ENCODE measurements at regions not wholly inside any gene's neighbourhood (a gene's known extent, or its start where the extent isn't known, plus 50 kb on each side); places are given as distances from the start of the nearest gene placed in this dataset.

DNA sequence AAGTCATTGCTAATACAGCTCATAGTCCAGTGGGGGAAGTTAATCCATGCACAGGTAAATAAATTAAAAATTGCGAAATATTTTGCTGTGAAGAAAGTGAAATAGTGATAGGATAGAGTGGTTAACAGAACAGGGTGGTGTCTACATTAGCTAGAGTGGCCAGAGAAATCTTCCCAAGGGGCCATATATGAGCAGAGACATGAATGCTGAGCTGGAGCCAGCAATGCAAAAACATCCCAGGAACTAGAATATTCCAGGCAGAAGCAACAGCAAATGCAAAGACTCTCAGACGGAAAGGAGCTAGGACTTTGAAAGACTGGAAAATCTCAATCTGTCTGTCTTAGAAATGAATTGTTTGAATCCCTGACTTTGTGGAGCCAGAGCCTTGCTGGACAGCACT lies 1221.6 kb downstream of the MAT2B start:
- Mint-ChIP-seq H3K27me3 (no peaks in the 10 kb centered on the region), H3K27ac (no peak overlapping the region), H3K9me3 (no peaks in the 10 kb centered on the region), H3K4me3 (no peak overlapping the region), H3K36me3 (no peaks in the 10 kb centered on the region), H3K4me1 (no peaks in the 10 kb centered on the region)
- DNase-seq: no peak
- ATAC-seq (replicated peaks): no peak

DNA sequence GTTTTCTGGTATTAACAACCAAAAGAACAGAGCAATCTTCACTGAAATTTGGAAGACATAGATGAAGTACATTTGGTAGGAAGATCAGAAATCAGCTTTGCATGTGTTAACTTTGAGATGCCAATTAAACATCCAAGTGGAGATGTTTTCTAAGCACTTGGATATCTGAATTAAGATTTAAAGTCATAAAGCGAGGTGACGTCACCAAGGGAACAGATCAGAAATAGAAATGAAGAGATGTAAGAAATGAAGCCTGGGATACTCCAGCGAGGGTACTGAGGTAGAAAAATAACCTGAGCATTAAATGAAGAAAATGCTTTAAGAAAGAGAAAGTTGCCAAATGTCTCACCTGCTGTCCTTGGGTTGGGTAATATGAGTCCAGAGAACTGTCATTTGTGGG lies 1223.3 kb downstream of the MAT2B start:
- H3K36me3 Mint-ChIP-seq: no peaks in the 10 kb centered on the region
- no peaks in the 10 kb centered on the region for H3K9me3 Mint-ChIP-seq
- no peaks in the 10 kb centered on the region for H3K27me3 Mint-ChIP-seq
- H3K4me1 Mint-ChIP-seq: no peaks in the 10 kb centered on the region
- H3K27ac Mint-ChIP-seq: no peak overlapping the region
- ATAC-seq (replicated peaks) (no peak), DNase-seq (no peak)
- no peak overlapping the region for H3K4me3 Mint-ChIP-seq

DNA sequence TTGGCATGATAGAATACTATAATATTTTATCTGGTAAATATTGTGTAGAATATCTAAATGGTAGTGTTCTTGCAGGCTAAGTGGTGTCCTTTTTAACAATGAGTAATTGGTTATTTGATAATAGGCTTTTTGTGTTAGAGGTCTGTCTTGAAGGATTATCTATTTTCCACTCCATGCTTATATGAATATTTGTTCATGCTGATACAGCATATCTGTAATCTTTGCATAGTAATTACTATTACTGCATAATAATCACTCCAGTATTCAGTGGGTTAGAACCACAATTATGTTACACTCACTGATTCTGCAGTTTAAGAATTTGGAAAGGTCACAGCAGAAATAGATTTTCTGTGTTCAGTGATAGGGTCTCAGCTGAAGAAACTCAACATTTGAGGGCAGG lies 1229.9 kb downstream of the MAT2B start:
- Mint-ChIP-seq H3K36me3 (no peaks in the 10 kb centered on the region), H3K4me3 (no peak overlapping the region), H3K9me3 (no peaks in the 10 kb centered on the region), H3K27me3 (no peaks in the 10 kb centered on the region), H3K27ac (no peak overlapping the region), H3K4me1 (no peaks in the 10 kb centered on the region)
- DNase-seq (no peak), ATAC-seq (replicated peaks) (no peak)

DNA sequence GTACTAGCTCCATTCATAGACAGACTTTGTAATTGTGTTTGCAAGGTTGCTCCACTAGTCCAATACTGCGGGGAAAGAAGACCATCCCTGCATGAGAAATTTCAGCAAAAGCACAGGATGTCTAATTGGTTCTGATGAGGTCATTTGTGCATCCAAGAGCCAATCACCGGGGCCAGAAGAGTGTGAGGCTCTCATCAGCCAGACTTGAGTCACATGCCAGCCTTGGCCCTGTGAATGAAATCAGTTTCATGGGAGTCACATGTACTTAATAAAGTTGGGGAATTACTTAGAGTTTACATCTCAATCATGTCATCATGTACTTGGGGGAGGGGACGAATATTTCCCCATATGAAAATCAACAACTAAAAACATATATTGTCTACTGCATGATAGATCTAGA lies 1236.0 kb downstream of the MAT2B start:
- H3K9me3 Mint-ChIP-seq: no peaks in the 10 kb centered on the region
- H3K27me3 Mint-ChIP-seq: no peaks in the 10 kb centered on the region
- no peak overlapping the region for H3K27ac Mint-ChIP-seq
- no peak overlapping the region for H3K4me3 Mint-ChIP-seq
- no peaks in the 10 kb centered on the region for H3K36me3 Mint-ChIP-seq
- DNase-seq (no peak), ATAC-seq (replicated peaks) (no peak)
- H3K4me1 Mint-ChIP-seq: peaks cover 2 to 10% of the 10 kb centered on the region in 2 donors

DNA sequence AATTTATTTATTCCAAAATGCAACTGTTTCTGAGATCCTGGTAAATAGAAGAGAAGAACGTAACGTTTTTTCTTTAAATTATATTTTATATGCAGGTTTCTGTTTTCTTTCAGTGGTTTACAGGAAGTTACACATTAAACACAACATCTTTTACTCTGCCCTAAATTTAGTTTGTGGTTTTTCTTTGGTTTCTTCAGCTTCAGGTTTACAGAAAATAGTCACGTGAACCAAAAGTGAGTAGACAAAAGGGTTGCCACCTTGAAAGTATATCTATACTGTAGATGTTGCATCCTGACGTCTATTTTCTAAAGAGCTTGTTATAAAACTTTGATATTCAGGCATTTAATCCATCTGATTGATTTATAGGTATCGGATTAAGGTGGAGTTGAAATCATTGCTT lies 1236.6 kb downstream of the MAT2B start:
- H3K36me3 Mint-ChIP-seq: no peaks in the 10 kb centered on the region
- no peak overlapping the region for H3K27ac Mint-ChIP-seq
- peaks cover 2 to 10% of the 10 kb centered on the region in 2 donors for H3K4me1 Mint-ChIP-seq
- peak in 1 of 2 donors; percentile 27 for ATAC-seq (replicated peaks)
- H3K27me3 Mint-ChIP-seq: no peaks in the 10 kb centered on the region
- H3K9me3 Mint-ChIP-seq: no peaks in the 10 kb centered on the region
- DNase-seq: no peak
- H3K4me3 Mint-ChIP-seq: no peak overlapping the region

DNA sequence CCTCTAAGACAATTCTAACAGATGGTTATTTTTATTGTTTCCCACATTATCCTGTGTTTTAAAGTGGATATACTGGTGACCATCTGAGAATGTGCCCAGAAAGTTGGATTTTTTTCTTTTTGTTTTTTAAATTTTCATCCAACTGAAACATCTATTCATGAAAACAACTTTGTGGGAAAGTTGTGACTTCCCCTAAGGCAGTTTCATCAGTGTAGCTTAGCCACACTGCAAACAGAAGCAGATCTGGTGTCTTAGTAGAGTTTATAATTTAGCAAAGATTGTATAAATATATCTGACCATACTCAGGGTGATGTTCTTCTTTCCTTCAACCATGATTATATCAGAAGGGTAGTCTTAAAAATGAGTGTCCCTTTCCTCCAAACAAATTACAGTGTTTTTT lies 1241.3 kb downstream of the MAT2B start:
- Mint-ChIP-seq H3K36me3 (no peaks in the 10 kb centered on the region), H3K9me3 (no peaks in the 10 kb centered on the region), H3K27ac (no peak overlapping the region), H3K27me3 (no peaks in the 10 kb centered on the region), H3K4me1 (peaks cover 2 to 6% of the 10 kb centered on the region in 2 donors), H3K4me3 (no peak overlapping the region)
- no peak for DNase-seq
- ATAC-seq (replicated peaks): no peak

DNA sequence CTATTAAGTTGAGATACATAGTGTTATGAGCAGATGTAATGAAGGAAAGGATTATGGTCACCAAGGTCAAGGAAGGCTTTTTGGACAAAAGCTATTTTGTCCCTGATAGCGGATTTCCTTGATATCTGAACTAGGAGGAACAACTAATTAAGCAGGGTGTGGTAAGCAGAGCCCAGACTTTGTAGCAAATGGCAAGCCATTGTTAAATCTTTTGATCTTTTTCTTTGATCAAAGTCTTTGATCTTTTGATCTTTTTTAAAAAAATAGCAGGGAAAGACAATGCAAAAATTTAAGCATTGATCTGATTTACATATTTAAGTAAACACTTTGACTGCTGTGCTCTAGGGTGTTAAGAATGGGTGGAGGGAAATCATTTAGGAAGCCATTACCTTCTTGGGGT lies 1242.0 kb downstream of the MAT2B start:
- H3K4me1 Mint-ChIP-seq: peaks cover 0 to 2% of the 10 kb centered on the region in 2 donors
- H3K36me3 Mint-ChIP-seq: no peaks in the 10 kb centered on the region
- H3K27me3 Mint-ChIP-seq: no peaks in the 10 kb centered on the region
- H3K4me3 Mint-ChIP-seq: no peak overlapping the region
- ATAC-seq (replicated peaks) (no peak), DNase-seq (no peak)
- no peak overlapping the region for H3K27ac Mint-ChIP-seq
- no peaks in the 10 kb centered on the region for H3K9me3 Mint-ChIP-seq

DNA sequence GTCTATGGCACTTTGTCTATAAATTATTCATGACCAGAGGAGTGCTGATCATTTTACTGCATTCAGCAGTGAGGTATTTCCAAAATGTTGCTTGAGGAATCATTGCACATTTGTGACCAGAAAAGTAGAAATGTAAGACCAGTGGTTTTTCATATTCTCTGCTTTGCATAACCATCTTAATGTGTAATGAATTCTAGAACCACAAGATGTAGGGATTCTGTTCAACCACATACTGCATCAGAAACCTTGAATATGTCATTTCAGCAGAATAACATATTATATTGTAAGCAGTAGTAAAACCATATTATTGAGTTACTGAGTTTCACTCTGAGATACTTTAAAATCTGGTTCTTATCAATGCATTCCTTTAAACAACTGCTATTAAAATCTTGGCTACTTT lies 1243.4 kb downstream of the MAT2B start:
- no peaks in the 10 kb centered on the region for H3K4me1 Mint-ChIP-seq
- no peaks in the 10 kb centered on the region for H3K9me3 Mint-ChIP-seq
- no peak overlapping the region for H3K4me3 Mint-ChIP-seq
- ATAC-seq (replicated peaks) (no peak), DNase-seq (no peak)
- no peaks in the 10 kb centered on the region for H3K36me3 Mint-ChIP-seq
- H3K27ac Mint-ChIP-seq: no peak overlapping the region
- H3K27me3 Mint-ChIP-seq: no peaks in the 10 kb centered on the region

DNA sequence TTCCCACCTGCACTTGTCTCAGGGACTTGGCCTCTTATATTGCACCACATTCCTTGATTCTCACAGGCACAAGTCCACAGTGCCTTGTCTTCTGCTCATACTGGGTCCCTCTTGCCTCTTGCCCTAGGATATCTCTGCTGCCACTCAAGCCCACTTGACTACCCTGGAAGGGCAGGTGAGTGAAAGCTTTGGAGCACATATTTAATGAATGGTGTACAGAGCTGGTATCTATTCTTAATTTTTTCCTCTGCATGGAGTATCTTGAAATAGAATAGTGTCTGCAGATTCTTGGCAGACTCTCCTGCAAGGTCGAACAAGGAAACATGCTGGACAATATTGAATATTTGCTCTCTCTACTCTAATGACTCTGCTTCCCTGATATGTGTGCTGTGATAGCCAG lies 1248.0 kb downstream of the MAT2B start:
- Mint-ChIP-seq H3K4me1 (no peaks in the 10 kb centered on the region), H3K9me3 (no peaks in the 10 kb centered on the region), H3K27me3 (no peaks in the 10 kb centered on the region), H3K36me3 (no peaks in the 10 kb centered on the region), H3K27ac (no peak overlapping the region), H3K4me3 (no peak overlapping the region)
- DNase-seq: no peak
- ATAC-seq (replicated peaks): no peak

DNA sequence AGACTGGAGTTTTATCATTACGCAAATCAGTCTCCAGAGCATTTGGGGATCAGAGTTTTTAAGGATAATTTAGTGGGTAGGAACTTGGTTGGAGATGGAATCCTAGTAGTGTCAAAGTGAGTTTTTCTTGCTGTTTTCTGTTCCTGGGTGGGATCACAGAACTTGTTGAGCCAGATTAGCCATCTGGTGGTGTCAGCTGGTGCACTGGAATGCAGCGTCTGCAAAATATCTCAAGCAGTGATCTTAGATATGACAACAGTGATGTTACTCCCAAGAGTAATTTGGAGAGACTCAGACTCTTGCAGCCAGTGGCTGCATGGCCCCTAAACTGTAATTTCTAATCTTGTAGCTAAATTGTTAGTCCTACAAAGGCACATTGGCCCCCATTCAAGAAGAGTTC lies 1257.8 kb downstream of the MAT2B start:
- no peak for ATAC-seq (replicated peaks)
- peaks cover 3 to 4% of the 10 kb centered on the region in 2 donors for H3K9me3 Mint-ChIP-seq
- DNase-seq: no peak
- H3K27ac Mint-ChIP-seq: no peak overlapping the region
- H3K4me1 Mint-ChIP-seq: no peaks in the 10 kb centered on the region
- H3K36me3 Mint-ChIP-seq: no peaks in the 10 kb centered on the region
- no peak overlapping the region for H3K4me3 Mint-ChIP-seq
- no peaks in the 10 kb centered on the region for H3K27me3 Mint-ChIP-seq

DNA sequence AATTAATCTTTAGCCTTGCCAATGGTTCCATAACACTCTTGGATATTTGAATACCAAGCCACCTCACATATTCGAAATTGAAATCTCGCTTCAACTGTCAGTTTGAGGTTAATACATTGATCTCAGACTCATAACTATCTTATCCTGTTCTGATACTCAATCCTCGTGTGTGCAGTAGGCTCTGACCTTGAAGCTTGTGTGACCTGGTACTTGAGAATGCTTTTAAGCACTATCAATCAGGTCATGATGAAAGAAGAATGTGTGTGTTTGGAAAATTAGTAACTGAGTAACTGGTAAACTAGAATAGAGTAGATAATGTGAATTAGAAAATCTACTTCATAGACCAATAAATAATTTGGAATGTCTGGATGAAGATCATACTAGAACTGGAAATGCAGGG lies 1266.7 kb downstream of the MAT2B start:
- DNase-seq (no peak), ATAC-seq (replicated peaks) (no peak)
- Mint-ChIP-seq H3K27ac (no peak overlapping the region), H3K27me3 (no peaks in the 10 kb centered on the region), H3K9me3 (peaks cover 4 to 5% of the 10 kb centered on the region in 2 donors), H3K36me3 (no peaks in the 10 kb centered on the region), H3K4me3 (no peak overlapping the region), H3K4me1 (no peaks in the 10 kb centered on the region)

DNA sequence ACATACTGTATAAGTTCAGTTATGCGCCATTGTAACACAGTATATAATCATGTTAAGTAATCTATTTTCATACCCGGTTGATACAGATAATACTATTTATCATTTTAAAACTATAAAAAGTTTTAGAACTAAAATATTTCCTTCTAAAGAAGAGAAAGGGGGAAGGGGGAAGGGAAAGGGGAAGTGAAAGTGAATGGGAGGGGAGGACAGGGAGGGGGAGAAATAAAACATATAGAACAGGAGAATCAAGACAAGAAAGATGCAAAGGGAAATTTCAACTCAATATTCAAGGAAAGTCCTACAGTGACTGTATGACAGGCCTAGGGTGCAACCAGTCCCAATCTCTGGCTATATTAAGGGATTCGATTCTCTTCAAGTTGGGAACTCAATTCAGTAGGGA lies 1278.8 kb downstream of the MAT2B start:
- Mint-ChIP-seq H3K4me1 (peaks cover 0 to 2% of the 10 kb centered on the region in 2 donors), H3K27me3 (no peaks in the 10 kb centered on the region), H3K36me3 (no peaks in the 10 kb centered on the region), H3K4me3 (no peak overlapping the region), H3K27ac (no peak overlapping the region), H3K9me3 (no peaks in the 10 kb centered on the region)
- DNase-seq (no peak), ATAC-seq (replicated peaks) (no peak)

DNA sequence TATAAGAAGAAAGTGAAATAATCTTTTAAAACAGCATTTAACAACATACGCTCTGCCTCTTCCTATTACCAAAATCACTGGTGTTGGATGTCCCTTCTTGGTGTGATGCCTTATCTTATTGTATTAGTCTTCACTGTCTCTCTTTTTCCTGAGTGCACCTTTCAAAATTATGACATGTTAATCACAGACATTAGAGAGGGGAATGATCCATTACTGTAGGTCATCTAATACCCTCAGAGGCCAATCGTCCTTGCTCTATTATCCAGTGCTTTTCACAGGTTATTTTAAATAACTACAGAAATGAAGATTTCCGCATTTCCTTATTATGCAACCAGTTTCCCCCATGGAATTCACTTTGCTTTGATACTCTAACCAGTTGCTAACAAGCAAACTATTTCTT lies 1292.7 kb downstream of the MAT2B start:
- no peak for DNase-seq
- ATAC-seq (replicated peaks): no peak
- H3K4me1 Mint-ChIP-seq: no peaks in the 10 kb centered on the region
- H3K4me3 Mint-ChIP-seq: no peak overlapping the region
- no peak overlapping the region for H3K27ac Mint-ChIP-seq
- peaks cover 9 to 11% of the 10 kb centered on the region in 2 donors for H3K9me3 Mint-ChIP-seq
- peaks cover 0 to 3% of the 10 kb centered on the region in 2 donors for H3K36me3 Mint-ChIP-seq
- H3K27me3 Mint-ChIP-seq: no peaks in the 10 kb centered on the region

DNA sequence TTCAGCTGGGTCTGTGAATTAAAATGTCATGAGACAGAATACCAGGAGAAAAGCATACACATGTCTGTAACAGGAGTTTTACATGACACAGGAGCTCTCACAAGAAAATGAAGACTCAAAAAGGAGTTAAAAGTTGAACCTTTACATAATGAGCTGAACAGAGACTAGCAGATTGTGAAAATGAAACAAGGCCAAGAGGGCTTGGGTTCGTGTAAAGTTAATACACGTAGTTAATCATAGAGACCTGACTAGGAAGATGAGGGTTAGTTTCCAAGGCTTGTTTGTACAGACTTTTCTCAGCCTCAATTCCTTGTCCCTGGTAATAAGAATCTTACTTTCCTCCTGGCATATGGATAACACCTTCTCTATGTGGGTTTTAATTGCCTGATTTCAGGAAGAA lies 1294.0 kb downstream of the MAT2B start:
- no peaks in the 10 kb centered on the region for H3K27me3 Mint-ChIP-seq
- H3K27ac Mint-ChIP-seq: no peak overlapping the region
- H3K36me3 Mint-ChIP-seq: peaks cover 0 to 3% of the 10 kb centered on the region in 2 donors
- DNase-seq (no peak), ATAC-seq (replicated peaks) (no peak)
- H3K4me1 Mint-ChIP-seq: no peaks in the 10 kb centered on the region
- H3K9me3 Mint-ChIP-seq: peaks cover 9 to 11% of the 10 kb centered on the region in 2 donors
- H3K4me3 Mint-ChIP-seq: no peak overlapping the region

DNA sequence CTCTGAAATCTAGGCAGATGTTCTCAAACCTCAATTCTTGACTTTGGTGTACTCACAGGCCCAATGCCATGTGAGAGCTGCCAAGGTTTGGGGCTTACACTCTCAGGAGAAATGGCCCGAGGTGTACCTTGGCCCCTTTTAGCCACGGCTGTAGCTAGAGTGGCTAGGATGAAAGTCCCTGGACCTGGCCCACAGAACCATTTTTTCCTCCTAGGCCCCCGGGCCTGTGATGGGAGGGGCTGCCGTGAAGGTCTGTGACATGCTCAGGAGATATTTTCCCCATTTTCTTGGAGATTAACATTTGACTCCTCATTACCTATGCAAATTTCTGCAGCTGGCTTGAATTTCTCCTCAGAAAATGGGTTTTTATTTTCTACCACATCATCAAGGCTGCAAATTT lies 1296.5 kb downstream of the MAT2B start:
- Mint-ChIP-seq H3K27ac (no peak overlapping the region), H3K4me3 (no peak overlapping the region), H3K36me3 (peaks cover 0 to 3% of the 10 kb centered on the region in 2 donors), H3K27me3 (no peaks in the 10 kb centered on the region), H3K4me1 (no peaks in the 10 kb centered on the region), H3K9me3 (peaks cover 9 to 11% of the 10 kb centered on the region in 2 donors)
- ATAC-seq (replicated peaks): no peak
- DNase-seq: no peak

DNA sequence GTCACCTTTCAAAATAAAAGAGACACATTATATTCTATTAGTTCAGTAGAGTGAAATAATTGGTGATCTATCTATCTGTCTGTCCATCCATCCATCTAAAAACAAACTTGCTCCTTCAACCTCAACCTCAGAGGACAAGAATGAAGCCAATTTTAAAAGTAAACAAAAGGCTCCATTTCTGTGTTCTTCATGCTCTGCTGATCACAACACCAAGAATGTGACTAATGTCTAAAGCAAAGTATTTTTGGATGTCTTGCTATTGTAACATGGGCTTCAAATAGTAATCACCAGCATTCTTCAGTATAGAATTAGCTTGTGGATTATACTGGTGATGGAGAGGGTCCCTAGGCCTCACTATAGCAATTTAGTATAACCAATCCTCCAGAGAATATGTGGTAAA lies 1304.4 kb downstream of the MAT2B start:
- Mint-ChIP-seq H3K4me1 (no peaks in the 10 kb centered on the region), H3K4me3 (no peak overlapping the region), H3K9me3 (no peaks in the 10 kb centered on the region), H3K27me3 (no peaks in the 10 kb centered on the region), H3K27ac (no peak overlapping the region), H3K36me3 (no peaks in the 10 kb centered on the region)
- ATAC-seq (replicated peaks) (no peak), DNase-seq (no peak)

Measured in stimulated activated naive B cell treated with anti-CD40 and anti-IgM and Interleukin-4, amounts not matched to agents 10 μg/mL and 1 μg/mL and 100 μg/mL, for 72 hours (primary cell).